ENCODE measurements at regions not wholly inside any gene's neighbourhood (a gene's known extent, or its start where the extent isn't known, plus 50 kb on each side); places are given as distances from the start of the nearest gene placed in this dataset.

GRCh38 chr6:14226051-14226660 lies 108.6 kb downstream of the CD83 start:
- H3K9ac ChIP-seq, result no peak overlapping the region
- H3K9me2 ChIP-seq, result no peaks in the 10 kb centered on the region
- CTCF ChIA-PET, result no interaction called here
- DNase-seq, result no peak
- H3K36me3 ChIP-seq (replicated peaks in 1 of 2; ENCODE audit: control insufficient read depth in 1 of 2, insufficient read depth in 2 of 2, low read length in 1 of 2), result no peaks in the 10 kb centered on the region
- WGBS (ENCODE audit: low lambda C conversion rate), result 58% methylated on average over 2 of the region's 2 CpGs
- H3K27me3 ChIP-seq (ENCODE audit: insufficient read depth), result no peaks in the 10 kb centered on the region; the same call in 1 of the 2 replicates
- no peak overlapping the region for H2AFZ ChIP-seq (ENCODE audit: low read depth)
- POLR2A ChIA-PET, result no interaction called here
- H3F3A ChIP-seq (replicated peaks; ENCODE audit: insufficient read depth), result no peaks in the 10 kb centered on the region
- no peak overlapping the region for H3K27ac ChIP-seq (ENCODE audit: low read depth in 2 of 2, low read length in 1 of 2)
- no peaks in the 10 kb centered on the region for H4K20me1 ChIP-seq (ENCODE audit: insufficient read depth)
- no peak overlapping the region for H3K4me2 ChIP-seq
- no peak for TF ChIP-seq TAF1 (IDR thresholded peaks at IDR 0.05; ENCODE audit: borderline replicate concordance, low read depth, low read length)
- TF ChIP-seq EP300 (IDR thresholded peaks at IDR 0.05; ENCODE audit: borderline replicate concordance in 1 of 2, low read depth in 1 of 2, low read length in 1 of 2), result no peak
- TF ChIP-seq, protein P1, sequence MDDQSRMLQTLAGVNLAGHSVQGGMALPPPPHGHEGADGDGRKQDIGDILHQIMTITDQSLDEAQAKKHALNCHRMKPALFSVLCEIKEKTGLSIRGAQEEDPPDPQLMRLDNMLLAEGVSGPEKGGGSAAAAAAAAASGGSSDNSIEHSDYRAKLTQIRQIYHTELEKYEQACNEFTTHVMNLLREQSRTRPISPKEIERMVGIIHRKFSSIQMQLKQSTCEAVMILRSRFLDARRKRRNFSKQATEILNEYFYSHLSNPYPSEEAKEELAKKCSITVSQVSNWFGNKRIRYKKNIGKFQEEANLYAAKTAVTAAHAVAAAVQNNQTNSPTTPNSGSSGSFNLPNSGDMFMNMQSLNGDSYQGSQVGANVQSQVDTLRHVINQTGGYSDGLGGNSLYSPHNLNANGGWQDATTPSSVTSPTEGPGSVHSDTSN (IDR thresholded peaks at IDR 0.05), result no peak
- TF ChIP-seq, protein P2, sequence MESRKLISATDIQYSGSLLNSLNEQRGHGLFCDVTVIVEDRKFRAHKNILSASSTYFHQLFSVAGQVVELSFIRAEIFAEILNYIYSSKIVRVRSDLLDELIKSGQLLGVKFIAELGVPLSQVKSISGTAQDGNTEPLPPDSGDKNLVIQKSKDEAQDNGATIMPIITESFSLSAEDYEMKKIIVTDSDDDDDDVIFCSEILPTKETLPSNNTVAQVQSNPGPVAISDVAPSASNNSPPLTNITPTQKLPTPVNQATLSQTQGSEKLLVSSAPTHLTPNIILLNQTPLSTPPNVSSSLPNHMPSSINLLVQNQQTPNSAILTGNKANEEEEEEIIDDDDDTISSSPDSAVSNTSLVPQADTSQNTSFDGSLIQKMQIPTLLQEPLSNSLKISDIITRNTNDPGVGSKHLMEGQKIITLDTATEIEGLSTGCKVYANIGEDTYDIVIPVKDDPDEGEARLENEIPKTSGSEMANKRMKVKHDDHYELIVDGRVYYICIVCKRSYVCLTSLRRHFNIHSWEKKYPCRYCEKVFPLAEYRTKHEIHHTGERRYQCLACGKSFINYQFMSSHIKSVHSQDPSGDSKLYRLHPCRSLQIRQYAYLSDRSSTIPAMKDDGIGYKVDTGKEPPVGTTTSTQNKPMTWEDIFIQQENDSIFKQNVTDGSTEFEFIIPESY (IDR thresholded peaks at IDR 0.05; ENCODE audit: borderline replicate concordance, low read depth), result no peak
- TF ChIP-seq FOSL2 (IDR thresholded peaks at IDR 0.05; ENCODE audit: borderline replicate concordance, low read depth), result no peak
- no peak for TF ChIP-seq NRF1 (IDR thresholded peaks at IDR 0.05; ENCODE audit: low read depth, low read length)
- no peaks in the 10 kb centered on the region for H3K79me2 ChIP-seq (ENCODE audit: insufficient read depth)
- H3K9me3 ChIP-seq, result no peaks in the 10 kb centered on the region
- no peaks in the 10 kb centered on the region for H3K4me1 ChIP-seq (ENCODE audit: control insufficient read depth in 1 of 2, insufficient read depth in 2 of 2, low read depth in 1 of 2, low read length in 1 of 2)
- H3K4me3 ChIP-seq (ENCODE audit: low read depth in 2 of 2, low read length in 1 of 2), result no peak overlapping the region

DNA sequence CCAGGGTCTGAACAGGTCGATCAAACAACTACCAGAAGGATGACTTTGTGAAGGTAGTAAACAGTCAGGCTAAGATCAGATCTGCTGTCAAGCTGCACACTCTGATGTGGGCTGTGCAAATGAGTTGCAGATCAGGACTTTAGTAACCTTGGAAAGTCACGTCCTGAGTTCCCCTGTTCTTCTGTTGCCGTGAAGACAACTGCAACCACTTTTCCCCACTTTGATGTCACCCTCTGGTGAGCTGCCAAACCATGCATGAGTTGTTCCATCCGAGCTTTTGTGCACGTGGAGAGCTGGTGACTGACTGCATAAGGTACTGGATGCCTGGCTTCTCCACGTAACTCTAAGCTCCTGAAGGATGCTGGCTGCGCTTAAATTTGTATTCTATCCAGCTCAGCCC lies 111.0 kb downstream of the CD83 start:
- Histone ChIP-seq H3K9me2 (no peaks in the 10 kb centered on the region), H3K9ac (no peak overlapping the region), H3K79me2 (ENCODE audit: insufficient read depth) (no peaks in the 10 kb centered on the region), H3K27ac (ENCODE audit: low read depth in 2 of 2, low read length in 1 of 2) (no peak overlapping the region), H4K20me1 (ENCODE audit: insufficient read depth) (no peaks in the 10 kb centered on the region), H2AFZ (ENCODE audit: low read depth) (no peak overlapping the region), H3K36me3 (replicated peaks in 1 of 2; ENCODE audit: control insufficient read depth in 1 of 2, insufficient read depth in 2 of 2, low read length in 1 of 2) (no peaks in the 10 kb centered on the region), H3K27me3 (ENCODE audit: insufficient read depth) (no peaks in the 10 kb centered on the region), H3K4me3 (ENCODE audit: low read depth in 2 of 2, low read length in 1 of 2) (no peak overlapping the region), H3K4me2 (no peak overlapping the region), H3F3A (replicated peaks; ENCODE audit: insufficient read depth) (no peaks in the 10 kb centered on the region), H3K9me3 (no peaks in the 10 kb centered on the region), H3K4me1 (ENCODE audit: control insufficient read depth in 1 of 2, insufficient read depth in 2 of 2, low read depth in 1 of 2, low read length in 1 of 2) (no peaks in the 10 kb centered on the region)
- WGBS (ENCODE audit: low lambda C conversion rate), result 38% methylated on average over 7 of the region's 7 CpGs
- DNase-seq, result no peak
- ChIA-PET CTCF (interaction anchor here (0.7 to 1.9 kb wide), 2 partner anchors 11 to 17 kb away, joined by 4 to 5 read pairs; no protein-coding TSS in a partner anchor), POLR2A (no interaction called here)
- no peak for TF ChIP-seq JUND (IDR thresholded peaks at IDR 0.05)
- no peak for TF ChIP-seq YY1 (IDR thresholded peaks at IDR 0.05; ENCODE audit: low read depth)
- TF ChIP-seq GABPA (IDR thresholded peaks at IDR 0.05; ENCODE audit: low read depth), result no peak
- no peak for TF ChIP-seq EZH2phosphoT487 (IDR thresholded peaks at IDR 0.05; ENCODE audit: borderline replicate concordance, low read depth)
- no peak for TF ChIP-seq REST (IDR thresholded peaks at IDR 0.05; ENCODE audit: low read depth, low read length)
- no peak for TF ChIP-seq TCF12 (IDR thresholded peaks at IDR 0.05)
- no peak for TF ChIP-seq USF1 (IDR thresholded peaks at IDR 0.05; ENCODE audit: borderline replicate concordance, low read depth)
- TF ChIP-seq, protein P2 (IDR thresholded peaks at IDR 0.05; ENCODE audit: borderline replicate concordance, low read depth), result no peak
- TF ChIP-seq ELF1 (IDR thresholded peaks at IDR 0.05), result no peak
- TF ChIP-seq SIN3A (IDR thresholded peaks at IDR 0.05; ENCODE audit: borderline replicate concordance, low read depth, low read length), result no peak
- TF ChIP-seq TEAD4 (IDR thresholded peaks at IDR 0.05; ENCODE audit: borderline replicate concordance, insufficient read depth), result no peak
- no peak for TF ChIP-seq NFIC (IDR thresholded peaks at IDR 0.05; ENCODE audit: borderline replicate concordance)
- TF ChIP-seq FOXJ3 (CRISPR knock-in tag; IDR thresholded peaks at IDR 0.05), result no peak

Measured in SK-N-SH (cell line).